ENCODE measurements at regions not wholly inside any gene's neighbourhood (a gene's known extent, or its start where the extent isn't known, plus 50 kb on each side); places are given as distances from the start of the nearest gene placed in this dataset.

GRCh38 chr1:216833509-216833908 lies 110.3 kb upstream of the ESRRG start:
- Histone ChIP-seq H3K36me3 (ENCODE audit: insufficient read depth, low read length) (no peaks in the 10 kb centered on the region), H3K4me1 (ENCODE audit: insufficient read depth, low read length, poor library complexity, severe bottlenecking) (no peaks in the 10 kb centered on the region), H3K79me2 (ENCODE audit: insufficient read depth, low read length) (no peaks in the 10 kb centered on the region), H4K20me1 (ENCODE audit: insufficient read depth, low read length, poor library complexity, severe bottlenecking) (no peaks in the 10 kb centered on the region), H3K4me3 (ENCODE audit: low read length, poor library complexity, severe bottlenecking) (no peak overlapping the region), H3K9ac (ENCODE audit: low read depth, low read length, poor library complexity, severe bottlenecking) (no peak overlapping the region), H3K27me3 (ENCODE audit: insufficient read depth, low read length, poor library complexity, severe bottlenecking) (no peaks in the 10 kb centered on the region), H3F3A (ENCODE audit: low read depth) (no peaks in the 10 kb centered on the region), H3K9me2 (replicated peaks; ENCODE audit: low read depth, low read length) (no peaks in the 10 kb centered on the region), H3K4me2 (ENCODE audit: low read depth, low read length, poor library complexity, severe bottlenecking) (no peak overlapping the region), H3K9me3 (ENCODE audit: insufficient read depth, low read depth, low read length) (0 out of 2 replicates have a peak, but pooled peaks cover 4% of the 10 kb centered on the region), H2AFZ (ENCODE audit: low read length) (no peak overlapping the region)
- TF ChIP-seq CTCF (conservative IDR thresholded peaks at IDR 0.05; ENCODE audit: low read length): no peak
- TF ChIP-seq EZH2phosphoT487 (IDR thresholded peaks at IDR 0.05; ENCODE audit: borderline replicate concordance): no peak

DNA sequence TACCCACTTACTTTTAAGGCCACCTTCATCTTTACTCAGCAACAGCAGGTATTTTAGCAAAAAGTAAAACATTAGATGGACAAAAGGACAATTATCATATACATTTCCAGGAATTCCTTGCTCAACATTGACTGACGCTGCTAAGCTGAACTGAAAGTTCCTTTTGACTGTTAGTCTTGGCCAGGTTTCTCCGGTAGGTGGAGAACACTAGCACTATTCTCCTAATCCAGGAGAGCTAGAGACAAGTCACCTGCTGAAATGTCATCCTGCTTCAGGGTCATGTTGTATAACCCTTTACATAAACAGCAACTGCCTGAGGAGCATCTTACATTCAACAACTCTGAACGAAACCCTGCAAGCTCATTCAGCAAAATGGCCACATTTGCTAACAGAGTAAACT lies 109.0 kb upstream of the ESRRG start:
- TF ChIP-seq EZH2phosphoT487 (IDR thresholded peaks at IDR 0.05; ENCODE audit: borderline replicate concordance) (no peak), CTCF (conservative IDR thresholded peaks at IDR 0.05; ENCODE audit: low read length) (no peak)
- Histone ChIP-seq H3K79me2 (ENCODE audit: insufficient read depth, low read length) (no peaks in the 10 kb centered on the region), H3K9me2 (replicated peaks; ENCODE audit: low read depth, low read length) (no peaks in the 10 kb centered on the region), H3K9me3 (ENCODE audit: insufficient read depth, low read depth, low read length) (0 out of 2 replicates have a peak, but pooled peaks cover 4% of the 10 kb centered on the region), H3K9ac (ENCODE audit: low read depth, low read length, poor library complexity, severe bottlenecking) (no peak overlapping the region), H3K4me2 (ENCODE audit: low read depth, low read length, poor library complexity, severe bottlenecking) (no peak overlapping the region), H3F3A (ENCODE audit: low read depth) (no peaks in the 10 kb centered on the region), H4K20me1 (ENCODE audit: insufficient read depth, low read length, poor library complexity, severe bottlenecking) (no peaks in the 10 kb centered on the region), H3K27me3 (ENCODE audit: insufficient read depth, low read length, poor library complexity, severe bottlenecking) (no peaks in the 10 kb centered on the region), H2AFZ (ENCODE audit: low read length) (no peak overlapping the region), H3K4me1 (ENCODE audit: insufficient read depth, low read length, poor library complexity, severe bottlenecking) (no peaks in the 10 kb centered on the region), H3K4me3 (ENCODE audit: low read length, poor library complexity, severe bottlenecking) (no peak overlapping the region), H3K36me3 (ENCODE audit: insufficient read depth, low read length) (no peaks in the 10 kb centered on the region)

DNA sequence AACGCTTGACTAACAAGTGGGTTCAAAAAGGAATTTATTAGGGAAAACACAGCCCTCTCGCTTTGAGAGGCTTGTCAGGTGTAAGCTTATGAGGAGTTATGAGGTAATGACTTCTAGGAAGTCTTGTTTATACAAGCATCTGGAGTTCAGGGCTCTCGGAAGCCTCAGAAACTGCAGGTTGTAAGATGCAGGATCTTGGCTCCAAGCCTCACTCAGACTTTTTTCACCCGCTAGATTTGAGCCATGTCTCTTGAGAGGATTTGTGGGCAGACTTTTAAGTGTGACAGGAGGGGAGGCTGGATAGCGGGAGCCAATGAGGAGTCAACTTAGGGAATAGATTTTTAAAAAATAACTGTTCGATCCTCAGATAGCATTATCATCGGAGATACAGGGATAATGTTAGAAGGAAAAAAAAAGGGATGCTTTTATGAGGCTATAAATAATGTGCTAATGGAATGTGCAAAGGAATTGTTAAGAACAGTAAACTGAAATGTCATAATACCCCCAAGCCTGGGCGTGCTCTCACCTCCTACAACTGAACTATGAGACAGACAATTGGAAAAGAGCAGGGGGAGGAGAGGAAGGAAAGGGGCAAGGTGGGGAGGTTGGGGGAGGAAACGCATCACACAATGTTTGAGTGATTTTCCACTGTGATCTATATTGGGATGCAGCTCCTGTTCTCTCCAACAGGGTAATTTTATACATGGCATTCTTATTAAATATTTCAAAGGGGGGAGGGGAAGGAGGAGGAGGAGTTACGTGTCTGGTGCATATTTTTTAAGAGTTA lies 107.4 kb upstream of the ESRRG start:
- H3F3A ChIP-seq (ENCODE audit: low read depth): no peaks in the 10 kb centered on the region
- H3K9me3 ChIP-seq (ENCODE audit: insufficient read depth, low read depth, low read length): 0 out of 2 replicates have a peak, but pooled peaks cover 4% of the 10 kb centered on the region
- H3K4me3 ChIP-seq (ENCODE audit: low read length, poor library complexity, severe bottlenecking): no peak overlapping the region
- no peaks in the 10 kb centered on the region for H3K79me2 ChIP-seq (ENCODE audit: insufficient read depth, low read length)
- TF ChIP-seq EZH2phosphoT487 (IDR thresholded peaks at IDR 0.05; ENCODE audit: borderline replicate concordance): no peak
- TF ChIP-seq CTCF (conservative IDR thresholded peaks at IDR 0.05; ENCODE audit: low read length): no peak
- no peaks in the 10 kb centered on the region for H3K9me2 ChIP-seq (replicated peaks; ENCODE audit: low read depth, low read length)
- no peaks in the 10 kb centered on the region for H3K36me3 ChIP-seq (ENCODE audit: insufficient read depth, low read length)
- H3K4me2 ChIP-seq (ENCODE audit: low read depth, low read length, poor library complexity, severe bottlenecking): no peak overlapping the region
- H2AFZ ChIP-seq (ENCODE audit: low read length): no peak overlapping the region
- H3K9ac ChIP-seq (ENCODE audit: low read depth, low read length, poor library complexity, severe bottlenecking): no peak overlapping the region
- H3K27me3 ChIP-seq (ENCODE audit: insufficient read depth, low read length, poor library complexity, severe bottlenecking): no peaks in the 10 kb centered on the region
- H3K4me1 ChIP-seq (ENCODE audit: insufficient read depth, low read length, poor library complexity, severe bottlenecking): no peaks in the 10 kb centered on the region
- no peaks in the 10 kb centered on the region for H4K20me1 ChIP-seq (ENCODE audit: insufficient read depth, low read length, poor library complexity, severe bottlenecking)

Measured in Loucy (cell line).